A549 (cell line): ENCODE measurements at regions not wholly inside any gene's neighbourhood (a gene's known extent, or its start where the extent isn't known, plus 50 kb on each side); places are given as distances from the start of the nearest gene placed in this dataset.

Experiments used
- ATAC-seq, 2 experiments: fragments of 200-7000 bp in 1 of 2; fragments of >200 bp in 1 of 2; cut with Nextera tagmentation in 1 of 2; cut with Tn5 transposase in 1 of 2; 3 replicates each; pipeline versions ENCODE4 v1.8.0 to v1.9.1; 2018 to 2020; ENCODE audit warnings: mild to moderate bottlenecking in 1 of 2, moderate library complexity in 1 of 2
- CTCF ChIA-PET: fragments of 300-600 bp; sonication (Branson Sonifier 250); formaldehyde crosslinking; extraction: SDS; loops from one replicate; lab custom pipeline; 2021; ENCODE audit warnings: antibody characterized with exemption, inconsistent platforms; lab: Yijun Ruan, JAX
- POLR2A ChIA-PET: fragments of 350-600 bp; formaldehyde crosslinking; extraction: SDS; loops from one replicate; lab custom pipeline; 2021; ENCODE audit warnings: antibody characterized with exemption, inconsistent platforms; lab: Yijun Ruan, JAX
- DNase-seq, 2 experiments: peaks; one replicate each; pipeline versions ENCODE4 v3.0.0 to v3.0.0-alpha.2; 2011 to 2016; ENCODE audit warnings: low read depth in 1 of 2, low spot score in 1 of 2
- FAIRE-seq: peaks from 2 replicates; lab custom pipeline; 2011; peaks lifted over from hg19 to GRCh38; lab: Jason Lieb, UNC
- H3K27ac ChIP-seq, 2 experiments: fragments of >200 bp; sonication (Bioruptor Twin); formaldehyde crosslinking; 3 replicates each; pipeline ENCODE4 v1.5.1; 2016 to 2017
- H3K4me1 ChIP-seq: fragments of >200 bp; sonication (Bioruptor Twin); formaldehyde crosslinking; 3 replicates; pipeline ENCODE4 v1.6.1; 2016
- H3K4me2 ChIP-seq: fragments of >200 bp; sonication (Bioruptor Twin); formaldehyde crosslinking; 3 replicates; pipeline ENCODE4 v1.6.1; 2016
- H3K4me3 ChIP-seq: fragments of >200 bp; sonication (Bioruptor Twin); formaldehyde crosslinking; 3 replicates; pipeline ENCODE4 v1.5.1; 2016
- H3K9me3 ChIP-seq: fragments of >200 bp; sonication (Bioruptor Twin); formaldehyde crosslinking; 3 replicates; pipeline ENCODE4 v1.6.1; 2016
- BCL3 ChIP-seq: fragments of >200 bp; sonication (Bioruptor Twin); formaldehyde crosslinking; IDR thresholded peaks from 3 replicates; pipeline ENCODE4 v1.6.1; 2016
- CBX8 ChIP-seq: fragments of 200-600 bp; sonication (generic); IDR thresholded peaks from 2 replicates; pipeline ENCODE4 v1.6.1; 2016
- CEBPB ChIP-seq, 2 experiments: fragments of >200 bp in 1 of 2; sonication (Bioruptor Twin) in 1 of 2; formaldehyde crosslinking in 1 of 2; IDR thresholded peaks; 2 replicates each; pipeline ENCODE4 v1.6.1; 2012 to 2016
- CHD2 ChIP-seq: fragments of 150-350 bp; IDR thresholded peaks from 2 replicates; pipeline ENCODE4 v1.6.1; 2014; ENCODE audit warnings: low read length; ENCODE audit not compliant: partially characterized antibody
- EP300 ChIP-seq, 2 experiments: fragments of >200 bp; sonication (Bioruptor Twin); formaldehyde crosslinking; IDR thresholded peaks; 2 replicates in 1 of 2; 3 replicates in 1 of 2; pipeline ENCODE4 v1.6.1; 2016 to 2017
- FOSB ChIP-seq: fragments of 250-450 bp; sonication (Bioruptor Pico); IDR thresholded peaks from 2 replicates; pipeline ENCODE4 v1.5.0; 2020; ENCODE audit warnings: mild to moderate bottlenecking, moderate library complexity
- GATA3 ChIP-seq: IDR thresholded peaks from 2 replicates; pipeline ENCODE4 v1.6.1; 2012; ENCODE audit warnings: borderline replicate concordance
- HDAC2 ChIP-seq: fragments of 200-600 bp; sonication (generic); IDR thresholded peaks from 2 replicates; pipeline ENCODE4 v1.6.1; 2016
- HEYL ChIP-seq: fragments of 250-450 bp; sonication (Bioruptor Pico); IDR thresholded peaks from 2 replicates; pipeline ENCODE4 v1.8.0; 2021; ENCODE audit warnings: mild to moderate bottlenecking, moderate library complexity
- HMGXB4 ChIP-seq: fragments of 250-450 bp; sonication (Bioruptor Pico); IDR thresholded peaks from 2 replicates; pipeline ENCODE4 v1.5.0; 2021; ENCODE audit warnings: mild to moderate bottlenecking, moderate library complexity, borderline replicate concordance
- HOXB13 ChIP-seq: fragments of 250-450 bp; sonication (Bioruptor Pico); IDR thresholded peaks from 2 replicates; pipeline ENCODE4 v1.5.0; 2020; ENCODE audit warnings: low read depth, mild to moderate bottlenecking, moderate library complexity
- HOXB5 ChIP-seq: fragments of 250-450 bp; sonication (Bioruptor Pico); IDR thresholded peaks from 2 replicates; pipeline ENCODE4 v1.5.0; 2020; ENCODE audit warnings: mild to moderate bottlenecking, moderate library complexity
- JUNB ChIP-seq: fragments of >200 bp; sonication (Bioruptor Twin); formaldehyde crosslinking; IDR thresholded peaks from 2 replicates; pipeline ENCODE4 v1.6.1; 2016
- KDM1A ChIP-seq: fragments of 200-600 bp; sonication (generic); IDR thresholded peaks from 2 replicates; pipeline ENCODE4 v1.6.1; 2016; ENCODE audit warnings: low read depth, mild to moderate bottlenecking
- MAZ ChIP-seq: fragments of 150-350 bp; IDR thresholded peaks from 2 replicates; pipeline ENCODE4 v1.6.1; 2014; ENCODE audit warnings: antibody characterized with exemption, low read depth, low read length, borderline replicate concordance
- NFE2L2 ChIP-seq: fragments of 150-350 bp; conservative IDR thresholded peaks from 2 replicates; pipeline ENCODE4 v1.6.1; 2014; ENCODE audit warnings: low read length
- POLR2AphosphoS2 ChIP-seq: conservative IDR thresholded peaks from 2 replicates; pipeline ENCODE4 v1.6.1; 2012; ENCODE audit warnings: low read length, improper control_type of control experiment, inconsistent platforms
- RARB ChIP-seq: fragments of 250-450 bp; sonication (Bioruptor Pico); IDR thresholded peaks from 2 replicates; pipeline ENCODE4 v1.8.0; 2021; ENCODE audit warnings: mild to moderate bottlenecking, moderate library complexity
- RNF2 ChIP-seq: fragments of 200-600 bp; sonication (generic); IDR thresholded peaks from 2 replicates; pipeline ENCODE4 v1.6.1; 2016; ENCODE audit warnings: low read depth, mild to moderate bottlenecking, antibody characterized with exemption, moderate library complexity, borderline replicate concordance
- ZSCAN20 ChIP-seq: fragments of 250-450 bp; sonication (Bioruptor Pico); IDR thresholded peaks from 2 replicates; pipeline ENCODE4 v1.8.0; 2022; ENCODE audit warnings: mild to moderate bottlenecking, moderate library complexity
- WGBS: methylation state at CpG from one replicate; pipeline ENCODE4 v1.1.6; 2017; ENCODE audit errors: missing lambda C conversion rate; 5-methylcytosine and 5-hydroxymethylcytosine counted together
- TF ChIP-seq, protein P1 (sequence below): IDR thresholded peaks from 2 replicates; pipeline ENCODE4 v1.6.1; 2012
- TF ChIP-seq, protein P2 (sequence below): IDR thresholded peaks from 2 replicates; pipeline ENCODE4 v1.6.1; 2012
- TF ChIP-seq, protein P3 (sequence below): fragments of 250-450 bp; sonication (Bioruptor Pico); IDR thresholded peaks from 2 replicates; pipeline ENCODE4 v1.5.0; 2020; ENCODE audit warnings: low read depth, mild to moderate bottlenecking, moderate library complexity

GRCh38 chr1:244337839-244338238 lies 113.9 kb downstream of the ADSS2 start (continued):
- TF ChIP-seq HOXB13: no peak

DNA sequence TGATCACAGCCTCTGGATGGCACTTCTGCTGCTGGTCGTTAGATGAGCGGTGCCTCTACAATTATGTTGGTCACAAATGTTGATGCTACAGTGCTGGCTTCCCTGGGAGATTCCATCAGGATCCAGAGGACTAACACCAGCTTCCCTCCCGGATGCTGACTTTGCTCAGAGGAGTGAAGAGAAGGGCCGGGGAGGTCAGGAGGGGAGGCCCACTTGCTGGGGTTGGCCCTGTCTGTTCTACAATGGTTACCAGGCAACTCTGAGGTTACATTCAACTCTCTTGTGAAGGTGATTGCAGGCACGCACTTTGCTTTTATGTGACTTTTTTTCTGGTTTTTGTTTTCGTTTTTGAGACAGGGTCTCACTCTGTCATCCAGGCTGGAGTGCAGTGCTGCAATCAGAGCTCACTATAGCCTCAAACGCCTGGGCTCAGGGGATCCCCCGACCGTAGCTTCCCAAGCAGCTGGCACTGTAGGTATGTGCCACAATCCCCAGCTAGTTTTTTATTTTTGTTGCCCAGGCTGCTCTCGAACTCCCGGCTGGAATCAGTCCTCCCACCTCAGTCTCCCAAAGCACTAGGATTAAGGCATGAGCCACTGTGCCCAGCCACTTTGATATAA lies 112.5 kb downstream of the ADSS2 start:
- no peak overlapping the region for H3K4me2 ChIP-seq
- CTCF ChIA-PET: interaction anchor here (1.8 kb wide), 1 partner anchor 40 kb away, joined by 4 read pairs; no protein-coding TSS in a partner anchor
- TF ChIP-seq CHD2: no peak
- TF ChIP-seq RNF2: no peak
- TF ChIP-seq NFE2L2: no peak
- TF ChIP-seq BCL3: no peak
- TF ChIP-seq MAZ: no peak
- no peak for TF ChIP-seq FOSB (CRISPR knock-in tag)
- TF ChIP-seq, protein P1, sequence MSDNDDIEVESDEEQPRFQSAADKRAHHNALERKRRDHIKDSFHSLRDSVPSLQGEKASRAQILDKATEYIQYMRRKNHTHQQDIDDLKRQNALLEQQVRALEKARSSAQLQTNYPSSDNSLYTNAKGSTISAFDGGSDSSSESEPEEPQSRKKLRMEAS: no peak
- TF ChIP-seq ZSCAN20 (CRISPR knock-in tag): no peak
- TF ChIP-seq HOXB5 (CRISPR knock-in tag): no peak
- TF ChIP-seq, protein P2, sequence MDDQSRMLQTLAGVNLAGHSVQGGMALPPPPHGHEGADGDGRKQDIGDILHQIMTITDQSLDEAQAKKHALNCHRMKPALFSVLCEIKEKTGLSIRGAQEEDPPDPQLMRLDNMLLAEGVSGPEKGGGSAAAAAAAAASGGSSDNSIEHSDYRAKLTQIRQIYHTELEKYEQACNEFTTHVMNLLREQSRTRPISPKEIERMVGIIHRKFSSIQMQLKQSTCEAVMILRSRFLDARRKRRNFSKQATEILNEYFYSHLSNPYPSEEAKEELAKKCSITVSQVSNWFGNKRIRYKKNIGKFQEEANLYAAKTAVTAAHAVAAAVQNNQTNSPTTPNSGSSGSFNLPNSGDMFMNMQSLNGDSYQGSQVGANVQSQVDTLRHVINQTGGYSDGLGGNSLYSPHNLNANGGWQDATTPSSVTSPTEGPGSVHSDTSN: no peak
- DNase-seq (no peak), FAIRE-seq (no peak), ATAC-seq (no peak)
- WGBS: 81% methylated on average over 11 of the region's 11 CpGs
- POLR2A ChIA-PET: no interaction called here
- H3K4me1 ChIP-seq: peaks cover 15% of the 10 kb centered on the region
- 0 out of 6 replicates have a peak overlapping the region, but pooled peaks of 1 of the 2 experiments have one; percentile 35 for H3K27ac ChIP-seq
- no peak overlapping the region for H3K4me3 ChIP-seq
- H3K9me3 ChIP-seq: no peaks in the 10 kb centered on the region

DNA sequence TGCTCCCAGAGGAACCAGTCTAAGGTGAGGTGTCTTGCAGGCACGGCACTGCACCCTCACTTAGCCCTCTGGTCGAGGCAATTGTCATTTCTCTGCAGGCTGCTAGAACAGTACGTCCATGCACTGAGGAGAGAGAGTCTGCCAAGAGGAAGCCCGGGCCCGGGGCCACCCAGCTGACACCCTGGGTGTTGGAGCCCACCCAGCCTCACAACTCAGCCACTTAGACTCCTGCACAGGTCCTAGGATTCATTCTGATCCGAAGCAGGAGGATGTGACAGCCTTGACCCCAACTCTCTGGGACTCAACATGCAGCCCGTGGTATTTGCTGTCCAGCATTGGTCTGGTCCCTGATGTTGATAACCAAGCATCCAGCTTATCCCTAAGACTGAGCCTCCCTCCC lies 111.9 kb downstream of the ADSS2 start:
- no peak for ATAC-seq
- H3K27ac ChIP-seq: peak overlapping the region; percentile 17 to 35; a peak in 1 of 6 replicates
- no peak overlapping the region for H3K4me3 ChIP-seq

More for the DNA sequence above, 111.9 kb downstream of the ADSS2 start:
- Histone ChIP-seq H3K4me2 (no peak overlapping the region), H3K4me1 (peaks cover 15% of the 10 kb centered on the region)
- DNase-seq: no peak
- TF ChIP-seq HMGXB4 (CRISPR knock-in tag) (no peak), HEYL (CRISPR knock-in tag) (no peak), HOXB13 (no peak), RARB (CRISPR knock-in tag) (no peak), CBX8 (no peak), EP300 (IDR thresholded peaks at IDR 0.05) (no peak), KDM1A (no peak), HDAC2 (no peak), RNF2 (no peak), MAZ (no peak), CEBPB (IDR thresholded peaks at IDR 0.05) (no peak), GATA3 (no peak), JUNB (no peak), POLR2AphosphoS2 (no peak)
- TF ChIP-seq, protein P3, sequence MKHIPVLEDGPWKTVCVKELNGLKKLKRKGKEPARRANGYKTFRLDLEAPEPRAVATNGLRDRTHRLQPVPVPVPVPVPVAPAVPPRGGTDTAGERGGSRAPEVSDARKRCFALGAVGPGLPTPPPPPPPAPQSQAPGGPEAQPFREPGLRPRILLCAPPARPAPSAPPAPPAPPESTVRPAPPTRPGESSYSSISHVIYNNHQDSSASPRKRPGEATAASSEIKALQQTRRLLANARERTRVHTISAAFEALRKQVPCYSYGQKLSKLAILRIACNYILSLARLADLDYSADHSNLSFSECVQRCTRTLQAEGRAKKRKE (CRISPR knock-in tag): no peak
- TF ChIP-seq, all 56 proteins: peak for 0
- H3K9me3 ChIP-seq: no peaks in the 10 kb centered on the region
- POLR2A ChIA-PET: no interaction called here
- 78% methylated on average over 6 of the region's 7 CpGs for WGBS
- CTCF ChIA-PET: interaction anchor here (1.8 kb wide), 1 partner anchor 41 kb away, joined by 4 read pairs; no protein-coding TSS in a partner anchor
- FAIRE-seq: no peak
